WTC11 (cell line): ENCODE measurements at regions not wholly inside any gene's neighbourhood (a gene's known extent, or its start where the extent isn't known, plus 50 kb on each side); places are given as distances from the start of the nearest gene placed in this dataset.

ENCODE experiments used
- ATAC-seq: fragments of 200-7000 bp; cut with Tn5 transposase; 2 replicates; pipeline ENCODE4 v1.10.0; 2021; ENCODE audit warnings: mild to moderate bottlenecking, moderate library complexity
- CTCF ChIA-PET: fragments of 300-600 bp; sonication (Branson Sonifier 250); formaldehyde crosslinking; loops from one replicate; lab custom pipeline; 2021; ENCODE audit warnings: antibody characterized with exemption; lab: Charles Lee
- POLR2A ChIA-PET: fragments of 350-600 bp; sonication (Branson Sonifier 250); formaldehyde crosslinking; loops from one replicate; lab custom pipeline; 2021; ENCODE audit warnings: antibody characterized with exemption; lab: Charles Lee
- DNase-seq: peaks from one replicate; pipeline ENCODE4 v3.0.0; 2021; ENCODE audit warnings: low spot score
- H3K27ac Mint-ChIP-seq: 2 replicates; pipeline ENCODE4 v1.8.0; 2021; ENCODE audit warnings: mixed read lengths
- H3K27me3 Mint-ChIP-seq: 2 replicates; pipeline ENCODE4 v1.8.0; 2021; ENCODE audit warnings: low read depth, mild to moderate bottlenecking, moderate library complexity, mixed read lengths
- H3K36me3 Mint-ChIP-seq: 2 replicates; pipeline ENCODE4 v1.8.0; 2021; ENCODE audit warnings: mixed read lengths
- H3K4me1 Mint-ChIP-seq: 2 replicates; pipeline ENCODE4 v1.8.0; 2022; ENCODE audit warnings: mixed read lengths
- H3K4me3 Mint-ChIP-seq: 2 replicates; pipeline ENCODE4 v1.8.0; 2021; ENCODE audit warnings: mild to moderate bottlenecking, moderate library complexity, mixed read lengths
- H3K9me3 Mint-ChIP-seq: 2 replicates; pipeline ENCODE4 v1.8.0; 2021; ENCODE audit warnings: mixed read lengths
- AR ChIP-seq: fragments of 250-450 bp; sonication (Bioruptor Pico); IDR thresholded peaks from 2 replicates; pipeline ENCODE4 v1.9.0; 2021; ENCODE audit warnings: mild to moderate bottlenecking
- ATF1 ChIP-seq: sonication (generic); formaldehyde crosslinking; IDR thresholded peaks from 2 replicates; pipeline ENCODE4 v1.8.1; 2023; ENCODE audit warnings: mild to moderate bottlenecking, moderate library complexity, missing genetic modification reagents
- ATF3 ChIP-seq: sonication (generic); formaldehyde crosslinking; conservative IDR thresholded peaks from 2 replicates; pipeline ENCODE4 v1.8.1; 2022; ENCODE audit warnings: mild to moderate bottlenecking, missing genetic modification reagents
- CREM ChIP-seq: sonication (generic); formaldehyde crosslinking; IDR thresholded peaks from 2 replicates; pipeline ENCODE4 v1.8.1; 2022; ENCODE audit warnings: mild to moderate bottlenecking, missing genetic modification reagents, moderate library complexity
- FOXP1 ChIP-seq: sonication (generic); formaldehyde crosslinking; IDR thresholded peaks from 2 replicates; pipeline ENCODE4 v1.8.0; 2022; ENCODE audit warnings: missing genetic modification reagents, mild to moderate bottlenecking, moderate library complexity, borderline replicate concordance
- FOXP4 ChIP-seq: sonication (generic); formaldehyde crosslinking; IDR thresholded peaks from 2 replicates; pipeline ENCODE4 v1.8.0; 2022; ENCODE audit warnings: mild to moderate bottlenecking, missing genetic modification reagents
- GRHL2 ChIP-seq: fragments of 250-450 bp; sonication (Bioruptor Pico); IDR thresholded peaks from 2 replicates; pipeline ENCODE4 v1.8.0; 2022; ENCODE audit warnings: mild to moderate bottlenecking, moderate library complexity; ENCODE audit not compliant: insufficient replicate concordance, severe bottlenecking
- JAZF1 ChIP-seq: fragments of 250-450 bp; sonication (Bioruptor Pico); IDR thresholded peaks from 2 replicates; pipeline ENCODE4 v1.9.0; 2021; ENCODE audit warnings: moderate library complexity, mild to moderate bottlenecking, inconsistent platforms
- MAX ChIP-seq: sonication (generic); formaldehyde crosslinking; IDR thresholded peaks from 2 replicates; pipeline ENCODE4 v1.8.0; 2022; ENCODE audit warnings: mild to moderate bottlenecking, missing genetic modification reagents
- MXD4 ChIP-seq: fragments of 250-450 bp; sonication (Bioruptor Pico); IDR thresholded peaks from 2 replicates; pipeline ENCODE4 v1.8.0; 2021; ENCODE audit warnings: mild to moderate bottlenecking, moderate library complexity, borderline replicate concordance
- MYBL2 ChIP-seq: sonication (generic); formaldehyde crosslinking; IDR thresholded peaks from 2 replicates; pipeline ENCODE4 v1.8.1; 2023; ENCODE audit warnings: mild to moderate bottlenecking, moderate library complexity, missing genetic modification reagents
- NFATC4 ChIP-seq: fragments of 250-450 bp; sonication (Bioruptor Pico); IDR thresholded peaks from 2 replicates; pipeline ENCODE4 v1.9.0; 2021; ENCODE audit warnings: mild to moderate bottlenecking
- NFE2L1 ChIP-seq: sonication (generic); formaldehyde crosslinking; IDR thresholded peaks from 2 replicates; pipeline ENCODE4 v1.8.1; 2023; ENCODE audit warnings: missing genetic modification reagents
- NFYB ChIP-seq: sonication (generic); formaldehyde crosslinking; conservative IDR thresholded peaks from 2 replicates; pipeline ENCODE4 v1.8.0; 2022; ENCODE audit warnings: low read depth, missing genetic modification reagents
- NR2C2 ChIP-seq: sonication (generic); formaldehyde crosslinking; IDR thresholded peaks from 2 replicates; pipeline ENCODE4 v1.8.0; 2022; ENCODE audit warnings: mild to moderate bottlenecking, missing genetic modification reagents
- SOX15 ChIP-seq: fragments of 250-450 bp; sonication (Bioruptor Pico); IDR thresholded peaks from 2 replicates; pipeline ENCODE4 v1.9.0; 2021; ENCODE audit warnings: mild to moderate bottlenecking
- TCF7 ChIP-seq: sonication (generic); formaldehyde crosslinking; IDR thresholded peaks from 2 replicates; pipeline ENCODE4 v1.8.0; 2022; ENCODE audit warnings: mild to moderate bottlenecking, low read depth, missing genetic modification reagents, moderate library complexity
- ZBTB43 ChIP-seq: sonication (generic); formaldehyde crosslinking; IDR thresholded peaks from 2 replicates; pipeline ENCODE4 v1.8.1; 2023; ENCODE audit warnings: mild to moderate bottlenecking, missing genetic modification reagents
- ZNF219 ChIP-seq: sonication (generic); formaldehyde crosslinking; IDR thresholded peaks from 2 replicates; pipeline ENCODE4 v1.8.0; 2023; ENCODE audit warnings: missing genetic modification reagents, mild to moderate bottlenecking, borderline replicate concordance
- ZNF281 ChIP-seq: sonication (generic); formaldehyde crosslinking; IDR thresholded peaks from 2 replicates; pipeline ENCODE4 v1.8.0; 2023; ENCODE audit warnings: mild to moderate bottlenecking, missing genetic modification reagents
- ZNF512 ChIP-seq: sonication (generic); formaldehyde crosslinking; IDR thresholded peaks from 2 replicates; pipeline ENCODE4 v1.8.1; 2022; ENCODE audit warnings: missing genetic modification reagents, borderline replicate concordance
- ZNF671 ChIP-seq: fragments of 250-450 bp; sonication (Bioruptor Pico); IDR thresholded peaks from 2 replicates; pipeline ENCODE4 v1.8.0; 2021; ENCODE audit warnings: mild to moderate bottlenecking

- ATAC-seq = no peak
- no peaks in the 10 kb centered on the region for H3K27me3 Mint-ChIP-seq
- no peak overlapping the region for H3K4me3 Mint-ChIP-seq
- POLR2A ChIA-PET = no interaction called here
- H3K36me3 Mint-ChIP-seq = no peaks in the 10 kb centered on the region
- CTCF ChIA-PET = interaction anchor here (0.6 kb wide), 1 partner anchor 38 kb away, joined by 3 read pairs; no protein-coding TSS in a partner anchor
- peaks cover 6% of the 10 kb centered on the region for H3K9me3 Mint-ChIP-seq
- peaks cover 5% of the 10 kb centered on the region; the same call in 1 of the 2 replicates for H3K4me1 Mint-ChIP-seq
- TF ChIP-seq TCF7 (CRISPR knock-in tag) (no peak), NR2C2 (no peak), ZBTB43 (CRISPR knock-in tag) (no peak), CREM (CRISPR knock-in tag) (no peak), ATF1 (no peak), NFYB (CRISPR knock-in tag) (no peak), FOXP1 (CRISPR knock-in tag) (no peak), AR (CRISPR knock-in tag) (no peak), GRHL2 (CRISPR knock-in tag) (no peak), MYBL2 (no peak), ZNF512 (no peak), ZNF281 (no peak)
- no peak for DNase-seq
- H3K27ac Mint-ChIP-seq = no peak overlapping the region
These were observed 182.2 kb upstream of the FBXO33 start for GRCh38 chr14:39614297-39614923.

- H3K9me3 Mint-ChIP-seq = peaks cover 9% of the 10 kb centered on the region
- ChIA-PET POLR2A (no interaction called here), CTCF (no interaction called here)
- no peak overlapping the region for H3K27ac Mint-ChIP-seq
- H3K4me1 Mint-ChIP-seq = no peaks in the 10 kb centered on the region
- no peak for DNase-seq
- H3K4me3 Mint-ChIP-seq = no peak overlapping the region
- no peak for ATAC-seq
- H3K36me3 Mint-ChIP-seq = no peaks in the 10 kb centered on the region
- no peaks in the 10 kb centered on the region for H3K27me3 Mint-ChIP-seq
- no peak for TF ChIP-seq ZNF281
- no peak for TF ChIP-seq MAX
- TF ChIP-seq NFATC4 (CRISPR knock-in tag) = no peak
- TF ChIP-seq ZNF671 (CRISPR knock-in tag) = no peak
- no peak for TF ChIP-seq ZNF219 (CRISPR knock-in tag)
- TF ChIP-seq MXD4 (CRISPR knock-in tag) = no peak
- TF ChIP-seq NFE2L1 (CRISPR knock-in tag) = no peak
- no peak for TF ChIP-seq SOX15
- no peak for TF ChIP-seq FOXP4
- TF ChIP-seq JAZF1 (CRISPR knock-in tag) = no peak
- no peak for TF ChIP-seq ATF3 (CRISPR knock-in tag)
These were observed 176.9 kb upstream of the FBXO33 start for GRCh38 chr14:39609119-39609518.
